ENCODE measurements at regions not wholly inside any gene's neighbourhood (a gene's known extent, or its start where the extent isn't known, plus 50 kb on each side); places are given as distances from the start of the nearest gene placed in this dataset.
A peak's percentile ranks its signal among the peaks of the same experiment; 100 is the strongest.

DNA sequence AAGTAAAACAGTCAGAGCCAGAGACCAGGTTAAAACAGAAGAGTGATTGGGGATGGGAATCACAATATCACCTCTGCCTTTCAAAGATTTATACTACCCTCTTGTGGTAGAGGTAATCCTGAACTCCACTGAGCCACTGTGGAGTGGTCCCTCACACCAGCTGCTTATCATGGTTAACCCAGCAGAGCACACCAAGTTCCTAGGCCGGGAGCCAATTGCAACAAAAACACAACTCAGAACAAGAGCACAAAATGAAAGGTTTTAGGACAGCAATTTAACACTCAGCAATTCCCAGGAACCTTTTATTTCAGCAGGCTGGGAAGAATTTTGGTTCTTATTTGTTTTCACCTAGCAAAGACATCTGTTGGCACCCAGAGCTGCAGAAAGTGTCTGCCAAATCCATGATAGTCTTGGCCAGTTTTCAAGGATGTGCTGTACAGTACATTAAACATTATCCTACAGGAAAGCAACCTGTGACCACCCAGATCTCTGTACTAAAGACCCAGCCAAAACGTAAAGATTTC, 220.5 kb upstream of the ATXN7L3B start:
- Histone ChIP-seq H3K4me1 (no peaks in the 10 kb centered on the region), H3K27ac (no peak overlapping the region), H3K27me3 (no peaks in the 10 kb centered on the region), H3K9me3 (no peaks in the 10 kb centered on the region), H3K36me3 (no peaks in the 10 kb centered on the region), H3K4me3 (no peak overlapping the region)
- ATAC-seq (ENCODE audit: low FRiP score in 2 of 2) = no peak
- DNase-seq = no peak
- 23 to 24% methylated on average over 2 of the region's 2 CpGs for WGBS, 2 donors
- TF ChIP-seq, protein P1, sequence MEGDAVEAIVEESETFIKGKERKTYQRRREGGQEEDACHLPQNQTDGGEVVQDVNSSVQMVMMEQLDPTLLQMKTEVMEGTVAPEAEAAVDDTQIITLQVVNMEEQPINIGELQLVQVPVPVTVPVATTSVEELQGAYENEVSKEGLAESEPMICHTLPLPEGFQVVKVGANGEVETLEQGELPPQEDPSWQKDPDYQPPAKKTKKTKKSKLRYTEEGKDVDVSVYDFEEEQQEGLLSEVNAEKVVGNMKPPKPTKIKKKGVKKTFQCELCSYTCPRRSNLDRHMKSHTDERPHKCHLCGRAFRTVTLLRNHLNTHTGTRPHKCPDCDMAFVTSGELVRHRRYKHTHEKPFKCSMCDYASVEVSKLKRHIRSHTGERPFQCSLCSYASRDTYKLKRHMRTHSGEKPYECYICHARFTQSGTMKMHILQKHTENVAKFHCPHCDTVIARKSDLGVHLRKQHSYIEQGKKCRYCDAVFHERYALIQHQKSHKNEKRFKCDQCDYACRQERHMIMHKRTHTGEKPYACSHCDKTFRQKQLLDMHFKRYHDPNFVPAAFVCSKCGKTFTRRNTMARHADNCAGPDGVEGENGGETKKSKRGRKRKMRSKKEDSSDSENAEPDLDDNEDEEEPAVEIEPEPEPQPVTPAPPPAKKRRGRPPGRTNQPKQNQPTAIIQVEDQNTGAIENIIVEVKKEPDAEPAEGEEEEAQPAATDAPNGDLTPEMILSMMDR (IDR thresholded peaks at IDR 0.05) = peak in 1 of 6 experiments; percentile 35
- TF ChIP-seq EP300 (IDR thresholded peaks at IDR 0.05) = no peak

DNA sequence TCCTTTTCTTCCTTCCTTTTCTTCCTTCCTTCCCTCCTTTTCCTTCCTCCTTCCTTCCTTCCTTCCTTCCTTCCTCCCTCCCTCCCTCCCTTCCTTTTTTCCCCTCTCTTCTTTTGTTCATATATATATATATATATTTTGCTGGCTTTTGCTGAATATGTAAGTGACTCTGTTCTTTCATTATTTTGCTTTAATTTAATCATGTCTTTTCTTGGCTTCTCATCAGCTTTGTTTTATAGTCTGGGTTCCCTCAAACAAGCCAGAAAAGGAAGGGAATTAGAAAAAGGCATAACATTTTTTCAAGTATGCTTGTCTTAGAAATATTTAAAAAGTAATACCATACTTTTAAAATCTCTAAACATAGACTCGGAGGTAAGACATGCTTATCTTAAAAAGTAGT, 219.9 kb upstream of the ATXN7L3B start:
- Histone ChIP-seq H3K4me1 (no peaks in the 10 kb centered on the region), H3K27me3 (no peaks in the 10 kb centered on the region), H3K9me3 (no peaks in the 10 kb centered on the region), H3K4me3 (no peak overlapping the region), H3K36me3 (no peaks in the 10 kb centered on the region), H3K27ac (no peak overlapping the region)
- TF ChIP-seq EP300 (IDR thresholded peaks at IDR 0.05) = no peak
- TF ChIP-seq, protein P1 (IDR thresholded peaks at IDR 0.05) = no peak
- TF ChIP-seq POLR2A (IDR thresholded peaks at IDR 0.05) = no peak
- no peak for TF ChIP-seq POLR2AphosphoS5 (IDR thresholded peaks at IDR 0.05)
- no peak for ATAC-seq (ENCODE audit: low FRiP score in 2 of 2)
- 36 to 42% methylated on average over 1 of the region's 1 CpG for WGBS, 2 donors
- no peak for DNase-seq

DNA sequence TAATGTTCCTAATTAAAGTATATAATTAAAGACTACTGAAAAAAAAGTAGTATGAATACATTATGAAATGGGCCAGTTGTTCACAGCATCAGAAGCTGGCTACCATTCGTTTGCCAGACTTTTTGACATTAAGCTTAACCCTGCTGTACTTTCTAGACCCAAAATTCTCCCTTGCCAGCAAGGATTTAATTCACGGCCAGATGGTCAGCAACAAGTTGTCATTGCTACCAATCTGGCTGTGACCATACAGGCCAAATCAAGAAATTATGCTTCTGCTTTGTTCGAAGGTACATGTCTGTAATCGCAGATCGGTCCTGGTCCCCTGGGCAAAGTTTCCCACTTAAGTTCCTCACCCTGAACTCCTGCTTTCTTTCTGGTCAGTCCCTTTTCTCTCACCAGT, 217.7 kb upstream of the ATXN7L3B start:
- DNase-seq = no peak
- H3K4me1 ChIP-seq = no peaks in the 10 kb centered on the region
- ATAC-seq (ENCODE audit: low FRiP score in 2 of 2) = no peak
- H3K27ac ChIP-seq = no peak overlapping the region
- 79 to 80% methylated on average over 5 of the region's 5 CpGs for WGBS, 2 donors
- H3K36me3 ChIP-seq = no peaks in the 10 kb centered on the region
- H3K4me3 ChIP-seq = no peak overlapping the region
- H3K9me3 ChIP-seq = no peaks in the 10 kb centered on the region
- no peaks in the 10 kb centered on the region for H3K27me3 ChIP-seq
- no peak for TF ChIP-seq POLR2AphosphoS5 (IDR thresholded peaks at IDR 0.05)
- TF ChIP-seq, protein P1 (IDR thresholded peaks at IDR 0.05) = no peak
- no peak for TF ChIP-seq EP300 (IDR thresholded peaks at IDR 0.05)
- TF ChIP-seq POLR2A (IDR thresholded peaks at IDR 0.05) = no peak

DNA sequence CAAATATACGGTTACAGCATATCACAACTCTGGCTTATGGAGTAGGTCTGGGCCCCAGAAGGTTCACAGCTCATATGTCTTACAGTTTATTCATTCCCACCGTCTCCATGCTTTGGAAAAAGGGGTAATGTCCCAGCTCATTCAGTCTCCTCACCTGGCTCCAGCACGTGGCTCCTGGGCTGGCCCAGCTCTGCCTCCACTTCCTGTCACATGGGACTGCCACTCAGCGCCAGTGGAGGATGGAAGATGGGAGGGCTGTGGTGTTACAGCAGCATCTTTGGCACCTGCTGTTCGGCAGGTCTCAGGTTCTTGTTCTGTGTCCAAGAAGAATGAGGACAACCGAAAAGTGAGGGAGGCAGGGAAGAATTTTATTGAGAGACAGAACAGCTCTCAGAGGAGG, 216.3 kb upstream of the ATXN7L3B start:
- Histone ChIP-seq H3K9me3 (no peaks in the 10 kb centered on the region), H3K4me3 (no peak overlapping the region), H3K27me3 (no peaks in the 10 kb centered on the region), H3K36me3 (no peaks in the 10 kb centered on the region), H3K4me1 (no peaks in the 10 kb centered on the region), H3K27ac (no peak overlapping the region)
- WGBS, 2 donors = 75 to 82% methylated on average over 6 of the region's 6 CpGs
- no peak for ATAC-seq (ENCODE audit: low FRiP score in 2 of 2)
- peak in 1 of 2 donors; percentile 2 for DNase-seq
- TF ChIP-seq EP300 (IDR thresholded peaks at IDR 0.05) (no peak), POLR2A (IDR thresholded peaks at IDR 0.05) (no peak), POLR2AphosphoS5 (IDR thresholded peaks at IDR 0.05) (no peak)
- TF ChIP-seq, protein P1 (IDR thresholded peaks at IDR 0.05) = no peak

DNA sequence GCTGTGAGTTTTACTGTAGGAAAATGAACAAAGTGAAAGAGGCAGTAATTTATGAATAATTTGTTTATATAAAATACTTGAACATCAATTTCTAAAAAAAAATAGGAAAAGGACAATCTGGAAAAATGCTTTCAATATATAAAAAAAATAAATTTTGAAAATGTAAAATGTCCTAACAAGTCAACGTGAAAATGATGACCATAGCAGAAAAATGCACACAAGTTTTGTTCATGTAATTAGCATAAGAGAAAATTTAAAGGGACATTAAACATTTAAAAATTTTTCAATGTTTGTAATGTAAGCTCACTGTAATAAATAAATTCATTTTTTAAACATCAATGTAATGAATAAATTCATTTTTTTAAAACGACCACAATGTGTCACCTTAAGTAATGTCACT, 214.8 kb upstream of the ATXN7L3B start:
- no peaks in the 10 kb centered on the region for H3K27me3 ChIP-seq
- H3K4me1 ChIP-seq = no peaks in the 10 kb centered on the region
- DNase-seq (no peak), ATAC-seq (ENCODE audit: low FRiP score in 2 of 2) (no peak)
- TF ChIP-seq POLR2AphosphoS5 (IDR thresholded peaks at IDR 0.05) = no peak
- no peak for TF ChIP-seq EP300 (IDR thresholded peaks at IDR 0.05)
- TF ChIP-seq, protein P1 (IDR thresholded peaks at IDR 0.05) = no peak
- TF ChIP-seq POLR2A (IDR thresholded peaks at IDR 0.05) = no peak
- H3K9me3 ChIP-seq = no peaks in the 10 kb centered on the region
- no peak overlapping the region for H3K4me3 ChIP-seq
- H3K36me3 ChIP-seq = no peaks in the 10 kb centered on the region
- H3K27ac ChIP-seq = no peak overlapping the region
- WGBS, 2 donors = 55 to 71% methylated on average over 2 of the region's 2 CpGs
